Islet precursor cell (in vitro differentiated cells): ENCODE measurements at regions not wholly inside any gene's neighbourhood (a gene's known extent, or its start where the extent isn't known, plus 50 kb on each side); places are given as distances from the start of the nearest gene placed in this dataset.

Source experiments
- DNase-seq: peaks from one replicate; pipeline ENCODE4 v3.0.0-alpha.2; 2018

DNA sequence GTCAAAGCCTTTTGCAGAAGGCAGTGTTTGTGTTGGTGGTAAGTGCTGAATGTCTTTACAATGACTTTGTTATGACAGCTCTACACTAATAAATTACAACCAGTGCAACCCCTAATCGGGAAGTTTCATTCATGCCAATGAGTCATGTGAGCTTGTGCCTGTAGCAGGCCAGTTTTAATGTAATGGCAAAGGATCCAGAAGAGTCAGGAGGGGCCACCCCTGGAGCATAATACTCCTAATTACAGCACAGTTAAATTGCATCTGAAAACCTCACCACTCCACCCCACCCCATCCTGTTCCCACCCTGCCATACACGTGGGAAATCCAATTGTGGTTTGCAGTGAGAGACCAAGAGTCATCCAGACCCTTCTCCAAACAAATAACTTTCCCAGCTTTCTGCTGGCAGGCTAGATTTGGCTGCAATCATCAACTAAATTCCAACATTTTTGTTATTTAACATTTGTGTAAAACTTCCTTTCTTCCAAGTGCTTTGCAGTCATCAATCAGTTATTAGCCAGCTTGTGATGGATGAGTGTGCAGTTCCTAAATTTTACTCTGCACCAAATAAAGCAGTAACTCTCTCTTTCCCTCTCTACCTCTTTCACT, 277.3 kb upstream of the FAT3 start:
- peak; percentile 76 for DNase-seq

DNA sequence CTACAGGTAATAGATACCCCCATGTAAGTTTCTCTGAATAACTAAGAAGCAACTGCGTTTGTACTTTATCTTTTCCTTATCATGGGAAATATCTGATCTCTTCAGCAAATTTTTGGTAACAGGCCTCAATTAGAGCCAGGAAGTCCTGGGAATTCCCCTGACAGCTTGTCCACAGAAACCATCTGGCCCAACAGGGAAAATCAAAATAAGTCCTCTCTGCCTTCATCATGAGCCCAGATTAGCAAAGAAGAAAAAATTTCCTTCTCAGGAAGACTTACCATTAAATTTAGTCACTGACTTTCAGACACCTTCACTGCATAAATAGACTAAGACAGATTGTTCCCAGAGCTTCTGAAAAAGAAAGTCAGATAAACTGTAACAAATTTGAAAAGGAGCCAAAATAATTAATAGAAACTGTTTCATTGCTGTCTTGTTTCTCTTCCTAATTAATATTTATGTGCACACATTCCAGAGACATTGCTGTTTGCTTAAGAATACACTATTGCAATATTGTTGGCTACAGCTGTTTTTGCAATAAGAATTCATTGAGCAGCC, 278.1 kb upstream of the FAT3 start:
- no peak for DNase-seq

DNA sequence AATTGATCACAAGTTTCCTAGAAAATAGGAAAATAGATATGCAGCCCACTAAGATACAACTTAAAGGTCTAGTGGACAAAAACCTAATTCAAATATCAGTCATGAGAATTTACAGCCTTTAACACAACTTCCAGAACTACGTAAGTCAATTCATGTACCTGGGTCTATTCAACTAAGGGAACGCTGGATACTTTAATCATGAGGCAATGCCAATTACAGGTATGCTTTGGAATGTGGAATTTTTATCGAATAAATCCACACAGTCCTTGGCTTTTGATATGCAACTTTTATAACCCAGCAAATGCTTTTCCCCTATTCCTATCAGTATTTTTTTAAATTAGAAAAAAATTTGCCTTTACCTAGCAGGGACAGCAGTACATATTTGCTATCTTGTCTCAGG, 289.5 kb upstream of the FAT3 start:
- DNase-seq, result no peak

DNA sequence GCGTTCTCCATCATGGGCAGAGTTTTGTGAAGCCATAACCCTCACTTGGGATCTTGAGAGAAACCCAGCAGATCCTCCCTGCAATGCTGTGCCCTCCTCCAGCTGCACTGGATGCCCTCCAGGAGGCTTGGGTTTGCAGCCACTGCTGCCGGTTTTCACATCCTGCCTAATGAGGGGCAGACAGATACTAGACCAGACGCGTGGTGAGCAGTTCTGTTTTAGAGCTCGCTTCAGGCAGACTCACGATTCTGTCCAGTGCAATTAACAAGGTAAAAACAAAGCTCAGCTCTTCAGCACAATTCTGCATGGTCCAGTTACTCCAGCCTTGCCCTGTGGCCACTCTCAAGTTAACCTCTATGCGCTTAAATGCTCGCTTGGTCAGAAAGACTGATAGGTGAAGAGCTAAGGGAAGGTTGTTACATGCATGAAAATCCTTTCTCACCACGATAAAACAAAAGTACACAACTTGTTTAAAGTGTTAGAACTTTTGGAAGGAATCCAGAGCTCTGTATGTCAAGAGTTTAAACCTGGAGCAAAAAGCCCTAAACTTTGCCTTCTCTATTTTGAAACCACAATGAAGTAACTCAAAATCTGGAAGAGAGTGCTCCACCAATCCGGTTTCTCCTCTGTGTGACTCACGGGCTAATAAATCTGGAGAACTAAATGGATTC, 292.3 kb upstream of the FAT3 start:
- DNase-seq, result peak; percentile 77

DNA sequence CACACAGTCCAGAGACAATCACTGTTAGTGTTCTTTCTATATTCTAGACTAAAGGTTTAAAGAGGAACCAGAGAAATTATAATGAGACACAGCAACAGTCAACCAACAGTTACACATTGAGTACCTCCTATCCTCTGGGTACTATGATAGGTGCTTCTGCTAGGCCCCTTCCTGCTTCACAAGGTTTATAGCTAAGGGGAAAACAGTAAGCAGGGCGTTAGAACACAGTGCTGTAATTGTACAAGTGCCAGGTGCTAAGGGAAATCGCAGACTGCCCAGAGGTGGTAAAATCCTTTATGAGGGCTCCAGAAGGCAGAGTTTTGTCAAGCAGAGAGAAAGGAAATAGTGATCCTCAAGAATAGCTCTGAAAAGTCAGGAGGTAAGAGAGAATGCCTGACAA, 297.2 kb upstream of the FAT3 start:
- no peak for DNase-seq

DNA sequence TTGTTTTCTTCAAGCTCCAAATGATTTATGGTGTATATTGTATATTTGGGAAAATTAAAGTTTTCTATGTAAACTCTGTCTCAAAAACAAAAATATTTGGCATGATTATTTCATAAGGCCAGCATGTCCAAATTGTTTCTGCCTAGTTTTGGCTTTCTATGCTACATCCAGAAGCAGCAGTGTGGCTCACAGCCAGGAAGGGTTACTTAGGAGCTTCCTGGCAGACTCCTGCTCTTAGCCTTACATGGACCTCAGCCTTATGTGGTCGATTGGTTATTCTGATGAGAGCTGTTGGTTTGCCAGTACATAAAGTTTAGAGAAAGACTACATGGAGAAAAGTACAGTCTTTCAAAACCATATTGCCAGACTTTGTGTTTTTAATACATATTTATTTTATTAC, 297.7 kb upstream of the FAT3 start:
- no peak for DNase-seq

DNA sequence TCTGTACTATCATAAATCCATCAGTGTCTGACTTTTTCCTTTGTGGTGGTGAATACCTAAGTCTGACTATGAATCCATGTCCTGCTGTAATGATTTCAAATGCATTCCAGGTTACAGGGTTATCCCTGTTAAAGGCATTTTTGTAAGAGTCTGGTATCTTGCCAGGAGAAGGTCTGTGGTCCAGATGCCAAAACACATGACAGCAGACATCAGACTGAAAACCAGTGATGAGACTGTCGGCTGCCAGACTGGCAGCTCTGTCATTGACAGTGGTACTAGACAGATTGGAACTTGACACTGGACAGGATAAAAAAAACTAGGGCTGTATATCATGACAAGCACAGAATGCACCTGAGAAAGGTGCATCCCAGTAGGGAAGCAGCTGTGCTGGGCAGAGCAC, 301.8 kb upstream of the FAT3 start:
- no peak for DNase-seq

DNA sequence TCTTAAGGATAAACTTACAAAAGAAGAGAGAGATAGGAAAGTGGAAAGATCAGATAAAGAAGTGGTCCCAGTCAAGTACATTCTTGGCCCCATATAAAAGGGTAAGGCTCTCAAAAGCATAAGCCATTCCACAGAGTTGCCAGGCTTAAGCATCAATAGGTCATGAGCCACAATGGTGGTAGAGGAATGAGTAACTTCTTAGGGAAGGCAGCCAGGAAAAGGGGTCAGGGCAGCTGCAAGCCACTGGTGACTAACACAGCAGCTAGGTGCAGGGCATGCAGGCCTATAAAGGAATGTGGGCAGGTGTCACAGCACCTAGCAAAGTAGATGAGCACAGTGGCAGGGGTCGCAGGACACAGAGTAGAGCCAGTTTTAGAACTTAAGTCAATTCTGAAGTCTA, 302.6 kb upstream of the FAT3 start:
- DNase-seq, result no peak

DNA sequence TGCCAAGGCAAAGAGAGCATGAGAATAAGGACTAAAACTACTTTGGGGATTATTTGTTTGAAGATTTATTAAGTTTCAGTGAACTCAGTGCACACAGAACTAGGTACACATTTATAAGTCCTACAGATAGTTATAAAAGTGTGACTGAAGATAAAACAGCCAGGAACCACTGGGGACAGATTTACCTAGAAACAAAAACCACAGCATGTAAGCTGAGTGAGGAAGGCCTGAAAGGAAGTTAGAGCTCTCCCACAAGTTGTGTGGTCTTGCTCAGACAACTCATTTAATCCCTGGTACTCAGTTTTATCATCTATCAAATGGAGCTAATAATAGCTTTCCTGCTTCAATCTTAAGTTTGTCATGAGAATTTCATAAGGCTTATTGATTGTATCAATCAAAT, 311.2 kb upstream of the FAT3 start:
- DNase-seq, result no peak

DNA sequence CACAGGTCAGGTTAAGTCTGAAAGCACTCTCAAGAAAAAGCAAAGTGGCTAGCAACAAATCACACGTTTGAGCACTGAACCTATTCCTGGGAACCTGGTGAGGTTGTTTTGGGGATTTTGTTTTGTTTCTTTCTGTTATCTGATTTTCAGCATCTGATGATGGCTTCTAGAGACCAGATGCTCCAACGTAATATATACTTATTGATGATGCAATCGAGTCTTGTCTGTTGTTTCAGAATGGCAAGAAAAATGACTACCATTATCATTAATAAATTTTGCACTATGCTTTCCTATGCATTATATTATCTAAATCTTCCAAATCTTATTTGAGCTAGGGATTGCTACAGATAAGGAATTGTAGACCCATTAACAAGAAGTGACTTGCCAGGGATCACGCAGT, 312.3 kb upstream of the FAT3 start:
- no peak for DNase-seq

DNA sequence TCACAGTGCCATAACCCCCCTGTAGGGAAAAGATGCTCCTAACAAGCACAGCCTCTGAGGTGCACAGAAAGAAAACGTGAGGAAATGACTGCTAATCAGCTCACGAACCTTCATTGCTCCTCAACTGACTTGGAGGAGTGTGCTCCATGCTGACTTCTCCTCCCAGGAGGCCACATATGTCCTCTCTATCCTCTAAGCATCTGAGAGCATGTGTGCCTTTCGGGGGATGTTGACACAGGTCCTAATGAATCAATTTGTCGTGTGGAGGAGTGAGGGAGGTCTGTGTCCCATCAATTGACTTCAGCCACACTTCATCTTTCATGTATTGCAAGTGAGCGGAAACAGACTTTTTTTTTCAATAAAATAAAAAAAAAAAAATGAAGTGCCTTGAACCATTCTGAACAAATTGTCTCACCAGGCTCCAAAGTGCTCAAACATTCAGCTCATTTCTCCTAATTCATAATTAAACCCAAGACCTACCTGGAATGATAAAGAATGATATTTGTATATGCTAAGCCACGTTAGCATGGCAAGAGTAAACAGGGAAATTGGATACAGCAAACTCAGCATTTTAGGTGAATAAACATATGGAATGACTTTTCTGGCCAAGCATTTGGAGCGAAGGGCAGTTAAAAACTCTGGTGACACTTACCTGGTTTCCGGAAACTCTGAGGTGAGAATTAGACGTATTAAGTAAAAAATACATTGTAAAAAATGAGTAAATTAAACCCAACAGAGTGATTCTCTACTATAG, 317.6 kb upstream of the FAT3 start:
- DNase-seq, result no peak

DNA sequence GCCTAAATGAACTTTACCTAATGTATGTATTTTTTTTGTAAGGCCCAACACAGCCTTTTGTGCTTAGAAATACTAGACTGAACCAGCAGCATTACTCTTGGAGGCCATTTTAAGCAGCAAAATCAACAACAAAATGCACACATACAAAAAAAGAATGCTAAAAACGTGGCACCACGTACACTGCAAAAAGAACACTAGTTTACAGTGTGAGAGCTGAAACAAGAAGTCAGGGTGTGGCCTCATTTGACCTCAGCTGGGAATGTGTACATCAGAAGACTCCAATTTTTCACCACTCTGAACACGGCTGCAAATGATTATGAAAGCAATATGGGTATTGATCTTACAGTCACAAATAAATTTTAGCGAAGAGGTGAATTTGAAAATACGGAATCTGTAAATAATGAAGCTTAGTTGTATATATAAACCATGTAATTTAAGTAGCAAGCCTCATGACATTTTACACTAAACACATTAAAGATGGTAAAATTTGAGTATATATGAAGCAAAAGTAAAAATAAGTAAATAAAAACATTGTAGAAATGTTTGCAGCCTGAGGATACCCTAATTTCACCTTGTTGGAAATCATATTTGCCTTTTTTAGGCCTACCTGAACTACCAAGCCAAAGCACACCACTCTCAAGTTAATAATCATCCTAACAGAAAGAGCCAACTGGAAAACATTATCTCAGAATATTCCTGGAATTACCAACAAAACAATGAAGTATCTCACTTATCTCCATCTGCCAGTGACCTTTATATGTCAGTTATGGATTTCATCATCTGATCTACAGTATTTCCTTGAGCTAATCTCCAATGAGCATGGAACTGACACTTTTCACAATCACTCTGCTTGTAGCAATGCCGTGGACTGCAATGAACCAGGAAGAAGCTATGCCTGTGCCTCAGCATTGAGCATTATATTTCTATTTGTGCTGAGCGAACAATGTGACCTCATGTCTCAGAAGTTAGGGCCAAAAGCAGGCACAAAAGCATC, 319.5 kb upstream of the FAT3 start:
- DNase-seq, result no peak

DNA sequence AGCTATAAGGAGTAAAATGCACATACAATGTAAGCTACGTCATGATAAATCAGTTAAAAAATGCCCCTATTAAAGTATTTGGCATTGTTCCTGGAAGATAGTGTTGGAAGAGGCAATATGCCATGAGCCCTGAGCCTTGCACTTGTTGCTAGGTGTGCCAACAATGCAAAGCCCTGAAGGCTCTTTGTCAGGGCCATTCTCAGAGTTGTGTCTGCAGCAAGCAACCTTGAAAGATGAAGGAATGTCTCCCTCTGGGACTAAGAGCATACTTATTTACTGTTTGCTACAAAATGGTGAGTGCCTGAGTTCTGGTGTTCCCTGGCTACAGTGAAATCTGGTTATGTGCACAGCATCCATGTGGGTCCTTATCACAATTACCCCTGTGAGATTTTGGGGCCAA, 322.3 kb upstream of the FAT3 start:
- DNase-seq, result no peak

DNA sequence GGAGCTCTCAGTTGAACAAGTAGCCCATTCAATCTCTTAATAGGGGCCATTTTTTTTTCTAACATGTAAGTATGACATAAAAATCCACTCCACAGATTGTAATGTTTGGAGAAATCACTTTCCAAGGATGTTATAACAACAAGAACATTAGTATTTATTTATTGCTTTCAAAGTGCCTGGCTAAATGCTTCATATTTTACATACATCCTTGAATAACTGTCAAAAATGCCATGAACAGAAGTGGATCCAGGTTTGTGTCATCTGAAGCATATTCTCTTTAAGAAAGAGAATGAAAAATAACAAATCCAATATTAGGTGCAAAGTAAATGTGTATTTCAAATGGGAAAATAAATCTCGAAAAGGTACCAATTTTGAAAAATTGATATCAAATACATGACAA, 344.0 kb upstream of the FAT3 start:
- no peak for DNase-seq

DNA sequence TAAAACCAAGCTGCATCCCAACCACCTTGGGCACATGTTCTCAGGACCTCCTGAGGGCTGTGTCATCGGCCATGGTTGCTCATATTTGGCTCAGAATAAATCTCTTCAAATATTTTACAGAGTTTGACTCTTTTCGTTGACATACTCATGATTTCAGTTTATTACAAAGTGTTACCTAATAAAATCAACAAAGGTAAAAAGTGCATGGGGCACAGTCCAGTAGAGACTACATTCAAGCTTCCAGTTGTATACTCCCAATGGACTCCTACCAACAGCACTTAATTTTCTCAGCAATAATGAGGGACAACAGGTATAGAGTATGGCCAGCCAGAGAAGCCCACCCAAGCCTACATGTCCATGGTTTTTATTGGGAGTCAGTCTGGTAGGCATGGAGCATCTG, 347.9 kb upstream of the FAT3 start:
- no peak for DNase-seq

DNA sequence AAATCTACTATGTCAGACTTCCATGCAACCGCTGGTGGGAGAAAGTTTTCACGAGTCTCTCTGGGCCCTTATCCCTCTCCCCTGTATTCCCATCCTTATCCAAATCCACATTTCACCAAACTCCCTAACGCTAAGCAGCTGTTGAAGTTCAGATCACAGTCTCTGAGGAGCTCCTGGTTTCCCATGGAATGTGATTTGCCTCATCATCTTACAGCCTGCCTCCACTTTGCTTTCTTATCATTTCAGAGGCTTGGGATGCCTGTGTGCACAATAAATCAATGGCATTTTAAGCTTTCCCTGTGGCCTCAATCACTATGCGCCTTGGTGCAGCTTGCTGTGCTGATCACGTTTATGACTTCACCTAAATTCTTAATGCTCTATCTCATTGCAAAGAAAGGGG, 352.4 kb upstream of the FAT3 start:
- peak; percentile 61 for DNase-seq

DNA sequence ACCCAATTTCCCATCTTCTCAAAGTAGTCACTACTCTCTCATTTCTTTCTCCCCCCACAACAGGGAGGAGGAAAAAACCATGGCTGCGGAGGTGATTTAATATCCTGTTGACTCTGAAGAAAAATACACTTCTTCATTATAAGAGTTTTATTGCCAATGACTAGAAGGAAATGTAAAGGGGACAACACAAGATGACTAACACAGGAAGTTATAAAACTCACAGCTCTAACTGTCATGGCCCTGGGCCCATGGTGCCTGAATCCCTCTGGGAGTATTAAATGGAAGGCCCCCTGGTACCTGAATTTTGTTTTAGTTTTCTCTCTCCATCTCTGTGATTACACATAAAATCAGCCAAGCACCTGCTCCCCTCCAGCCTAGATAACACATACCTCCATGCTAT, 352.8 kb upstream of the FAT3 start:
- no peak for DNase-seq

DNA sequence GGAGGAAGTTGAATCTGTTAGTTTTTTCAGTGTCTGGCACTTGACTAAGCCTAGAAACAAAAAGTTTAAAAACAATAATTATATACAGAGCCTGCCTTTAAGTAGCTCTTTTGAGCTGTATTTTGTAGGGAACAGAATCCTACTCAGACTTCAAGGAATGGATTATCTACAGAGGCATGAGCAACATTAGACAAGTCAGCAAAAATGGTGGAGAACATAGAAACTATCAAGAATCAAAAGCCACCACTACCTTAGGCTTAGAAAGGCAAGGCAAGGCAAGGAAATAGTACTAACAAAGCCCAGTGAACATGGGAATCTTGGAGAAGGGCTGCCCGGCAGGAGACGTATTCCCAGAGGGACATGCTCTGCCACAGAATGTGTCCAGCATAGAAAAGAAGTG, 353.6 kb upstream of the FAT3 start:
- DNase-seq, result no peak

DNA sequence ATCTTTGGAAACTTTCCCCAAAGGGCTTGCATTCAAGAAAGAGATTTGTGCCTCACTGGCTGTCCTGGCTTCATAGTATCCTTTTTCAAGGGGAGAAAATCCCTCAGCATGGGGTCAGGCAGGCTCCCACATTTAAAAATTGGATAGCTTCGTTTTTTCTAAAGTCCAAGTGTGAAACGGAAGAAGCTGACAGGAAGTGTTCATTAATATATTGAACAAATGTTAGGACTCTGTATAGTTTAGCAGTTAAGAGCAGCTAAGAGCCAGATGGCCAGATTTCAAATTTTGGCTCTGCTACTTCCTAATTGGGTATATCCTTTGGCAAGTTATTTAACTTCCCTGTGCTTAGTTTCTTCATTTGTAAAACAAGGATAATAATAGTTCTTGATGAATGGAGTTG, 354.9 kb upstream of the FAT3 start:
- DNase-seq, result no peak

DNA sequence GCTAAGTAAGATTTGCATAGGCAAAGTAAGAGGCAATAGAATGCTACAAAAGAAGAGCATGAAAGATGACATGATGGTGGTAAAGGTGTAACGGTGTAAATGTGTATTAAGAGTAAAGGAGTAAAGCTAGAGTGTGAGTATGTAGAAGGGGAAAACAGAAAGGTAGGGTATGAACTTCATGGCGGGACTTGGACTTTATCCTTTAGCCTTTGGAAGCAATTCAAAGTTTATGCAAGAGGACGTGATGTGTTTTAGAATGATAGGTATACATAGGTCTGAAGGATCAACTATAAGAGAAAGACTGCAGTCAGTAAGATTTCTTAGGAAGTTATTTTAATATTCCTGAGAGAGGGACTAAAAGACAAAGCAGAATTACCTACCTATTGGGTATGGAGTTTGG, 358.0 kb upstream of the FAT3 start:
- DNase-seq, result no peak

DNA sequence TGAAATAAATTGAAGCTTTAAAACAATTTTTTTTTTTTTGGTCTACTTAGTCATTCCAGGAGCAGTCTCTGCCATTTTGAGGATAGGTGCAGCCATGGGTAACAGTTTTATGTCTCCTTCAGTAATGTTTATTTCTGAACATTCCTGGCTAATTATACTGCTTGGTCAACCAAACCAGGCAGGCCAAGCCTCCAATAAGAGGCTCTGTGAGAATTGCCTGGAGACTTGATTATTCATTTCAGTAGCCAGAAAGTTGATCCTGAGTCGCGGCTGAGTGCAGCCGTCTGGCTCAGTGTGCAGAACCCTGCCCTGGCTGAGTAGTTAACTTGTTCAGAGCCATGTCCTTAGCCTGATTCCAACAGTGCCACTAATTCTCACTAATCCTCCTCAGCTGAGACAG, 364.0 kb upstream of the FAT3 start:
- peak; percentile 77 for DNase-seq

DNA sequence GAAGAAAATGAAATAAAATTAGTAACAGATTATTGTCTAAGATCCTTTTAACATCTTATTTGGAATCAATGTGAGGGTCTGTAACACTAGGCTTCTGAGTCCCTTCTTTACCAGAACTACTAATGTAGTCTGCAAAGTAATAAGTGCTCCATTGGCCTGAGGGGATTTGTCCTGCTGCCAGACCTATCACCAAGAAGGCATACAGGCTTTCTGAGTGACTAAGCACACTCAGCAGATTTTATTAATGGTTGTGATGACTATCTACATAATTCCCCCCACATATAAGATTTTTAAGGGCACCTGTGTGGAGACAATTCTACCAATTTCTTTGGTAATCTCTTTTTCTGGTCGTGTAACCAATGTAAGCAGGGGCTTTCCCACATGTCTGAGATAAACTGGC, 365.0 kb upstream of the FAT3 start:
- peak; percentile 77 for DNase-seq

DNA sequence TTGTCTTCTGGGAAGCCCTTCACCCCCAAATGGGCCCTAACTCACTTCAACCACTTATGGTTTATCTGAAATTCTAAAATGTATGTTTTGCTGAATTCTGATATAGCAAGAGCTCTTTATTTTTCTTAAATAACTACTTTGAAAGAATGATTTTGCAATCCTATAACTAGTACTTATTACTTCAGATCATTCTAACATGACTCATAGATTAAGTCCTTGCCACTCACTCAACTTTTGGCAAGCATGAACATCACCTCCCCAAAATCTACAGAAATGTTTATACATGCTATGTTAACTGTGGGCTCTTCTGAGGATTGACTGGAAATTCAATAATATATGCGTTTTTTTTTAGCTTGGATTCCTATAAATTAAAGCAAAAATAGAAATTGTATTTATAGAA, 367.4 kb upstream of the FAT3 start:
- no peak for DNase-seq
